Suprapubic skin (tissue), 4 donors: ENCODE measurements at regions not wholly inside any gene's neighbourhood (a gene's known extent, or its start where the extent isn't known, plus 50 kb on each side); places are given as distances from the start of the nearest gene placed in this dataset.

Experiments used
- DNase-seq, 2 donors: peaks; one replicate each; pipeline ENCODE4 v3.0.0-alpha.2; 2019; ENCODE audit warnings: low spot score in 2 of 2
- H3K27ac ChIP-seq: fragments of 200-600 bp; sonication (generic); one replicate; pipeline ENCODE4 v1.5.1; 2019
- H3K27me3 ChIP-seq: fragments of 200-600 bp; sonication (generic); one replicate; pipeline ENCODE4 v1.5.1; 2019
- H3K36me3 ChIP-seq: fragments of 200-600 bp; sonication (generic); one replicate; pipeline ENCODE4 v1.5.1; 2019
- H3K4me1 ChIP-seq: fragments of 200-600 bp; sonication (generic); one replicate; pipeline ENCODE4 v1.5.1; 2019
- H3K4me3 ChIP-seq: fragments of 200-600 bp; sonication (generic); one replicate; pipeline ENCODE4 v1.5.1; 2019; ENCODE audit warnings: mild to moderate bottlenecking
- H3K9me3 ChIP-seq: fragments of 200-600 bp; sonication (generic); one replicate; pipeline ENCODE4 v1.5.1; 2019
- CTCF ChIP-seq, 2 donors: fragments of 200-600 bp in 1 of 2; fragments of 450-650 bp in 1 of 2; sonication (generic) in 1 of 2; IDR thresholded peaks; one replicate each; pipeline ENCODE4 v1.5.1; 2016 to 2019; ENCODE audit warnings: antibody characterized with exemption in 2 of 2, mild to moderate bottlenecking in 1 of 2, moderate library complexity in 1 of 2
- EP300 ChIP-seq: sonication (generic); formaldehyde crosslinking; IDR thresholded peaks from one replicate; pipeline ENCODE4 v1.6.1; 2017; ENCODE audit warnings: antibody characterized with exemption
- POLR2A ChIP-seq, 2 donors: fragments of 450-650 bp; IDR thresholded peaks; one replicate each; pipeline ENCODE4 v1.6.1; 2017; ENCODE audit warnings: antibody characterized with exemption in 2 of 2, mild to moderate bottlenecking in 2 of 2, moderate library complexity in 2 of 2
- POLR2AphosphoS5 ChIP-seq, 3 donors: sonication (generic); formaldehyde crosslinking; IDR thresholded peaks; one replicate each; pipeline ENCODE4 v1.6.1; 2017; ENCODE audit warnings: antibody characterized with exemption in 3 of 3
- WGBS: methylation state at CpG from one replicate; pipeline ENCODE4 v1.1.5; 2018; 5-methylcytosine and 5-hydroxymethylcytosine counted together

GRCh38 chr20:53833333-53834061 is 236.9 kb downstream of the BCAS1 start:
- TF ChIP-seq CTCF (IDR thresholded peaks at IDR 0.05): no peak
- TF ChIP-seq POLR2AphosphoS5 (IDR thresholded peaks at IDR 0.05): no peak
- TF ChIP-seq EP300: no peak
- TF ChIP-seq POLR2A (IDR thresholded peaks at IDR 0.05): no peak
- Histone ChIP-seq H3K36me3 (no peaks in the 10 kb centered on the region), H3K27me3 (no peaks in the 10 kb centered on the region), H3K27ac (no peak overlapping the region), H3K9me3 (no peaks in the 10 kb centered on the region), H3K4me1 (peaks cover 29% of the 10 kb centered on the region), H3K4me3 (no peak overlapping the region)
- no peak for DNase-seq
- WGBS: 61% methylated on average over 10 of the region's 10 CpGs

GRCh38 chr20:53832499-53832898 is 237.9 kb downstream of the BCAS1 start:
- DNase-seq: no peak
- TF ChIP-seq POLR2AphosphoS5 (IDR thresholded peaks at IDR 0.05) (no peak), CTCF (IDR thresholded peaks at IDR 0.05) (no peak), POLR2A (IDR thresholded peaks at IDR 0.05) (no peak), EP300 (no peak)
- peaks cover 39% of the 10 kb centered on the region for H3K4me1 ChIP-seq
- no peak overlapping the region for H3K27ac ChIP-seq
- no peak overlapping the region for H3K4me3 ChIP-seq
- H3K9me3 ChIP-seq: no peaks in the 10 kb centered on the region
- no peaks in the 10 kb centered on the region for H3K36me3 ChIP-seq
- no peaks in the 10 kb centered on the region for H3K27me3 ChIP-seq
- WGBS: 92% methylated on average over 7 of the region's 7 CpGs

- Histone ChIP-seq H3K9me3 (no peaks in the 10 kb centered on the region), H3K27ac (no peak overlapping the region), H3K4me1 (peaks cover 44% of the 10 kb centered on the region), H3K36me3 (no peaks in the 10 kb centered on the region), H3K27me3 (no peaks in the 10 kb centered on the region), H3K4me3 (no peak overlapping the region)
- DNase-seq: no peak
- 95% methylated on average over 3 of the region's 3 CpGs for WGBS
- TF ChIP-seq EP300 (no peak), POLR2AphosphoS5 (IDR thresholded peaks at IDR 0.05) (no peak), POLR2A (IDR thresholded peaks at IDR 0.05) (no peak), CTCF (IDR thresholded peaks at IDR 0.05) (no peak)
Measured at GRCh38 chr20:53831812-53832211, 238.2 kb upstream of the ZNF217 start.

- Histone ChIP-seq H3K9me3 (no peaks in the 10 kb centered on the region), H3K27me3 (no peaks in the 10 kb centered on the region), H3K4me1 (peaks cover 44% of the 10 kb centered on the region), H3K36me3 (no peaks in the 10 kb centered on the region), H3K27ac (no peak overlapping the region), H3K4me3 (no peak overlapping the region)
- no peak for DNase-seq
- TF ChIP-seq CTCF (IDR thresholded peaks at IDR 0.05) (no peak), POLR2A (IDR thresholded peaks at IDR 0.05) (no peak), POLR2AphosphoS5 (IDR thresholded peaks at IDR 0.05) (no peak), EP300 (no peak)
- 98% methylated on average over 5 of the region's 5 CpGs for WGBS
Measured at GRCh38 chr20:53831228-53831627, 237.6 kb upstream of the ZNF217 start.

GRCh38 chr20:53829724-53830521 is 236.3 kb upstream of the ZNF217 start:
- peak overlapping the region; percentile 39 for H3K4me3 ChIP-seq
- H3K9me3 ChIP-seq: no peaks in the 10 kb centered on the region

More at GRCh38 chr20:53829724-53830521, 236.3 kb upstream of the ZNF217 start:
- Histone ChIP-seq H3K27ac (peak overlapping the region; percentile 96), H3K36me3 (no peaks in the 10 kb centered on the region), H3K4me1 (peaks cover 44% of the 10 kb centered on the region), H3K27me3 (no peaks in the 10 kb centered on the region)
- no peak for DNase-seq
- 12% methylated on average over 5 of the region's 5 CpGs for WGBS
- TF ChIP-seq EP300: no peak
- TF ChIP-seq POLR2A (IDR thresholded peaks at IDR 0.05): no peak
- TF ChIP-seq CTCF (IDR thresholded peaks at IDR 0.05): no peak
- TF ChIP-seq POLR2AphosphoS5 (IDR thresholded peaks at IDR 0.05): no peak
